Renal cortex interstitium (tissue), 11 donors: ENCODE measurements at regions not wholly inside any gene's neighbourhood (a gene's known extent, or its start where the extent isn't known, plus 50 kb on each side); places are given as distances from the start of the nearest gene placed in this dataset.

Source experiments
- DNase-seq, 11 donors: peaks; one replicate each; pipeline ENCODE4 v3.0.0-alpha.2; 2013; ENCODE audit warnings: low read depth in 9 of 11, low spot score in 4 of 11; ENCODE audit errors: extremely low read depth in 1 of 11

- DNase-seq, result no peak
Measured at GRCh38 chr2:121161272-121161671, 123.7 kb downstream of the TFCP2L1 start.

GRCh38 chr2:121162893-121163292, 122.1 kb downstream of the TFCP2L1 start:
- DNase-seq, result no peak

- no peak for DNase-seq
Measured at GRCh38 chr2:121164042-121164441, 121.0 kb downstream of the TFCP2L1 start.

DNA sequence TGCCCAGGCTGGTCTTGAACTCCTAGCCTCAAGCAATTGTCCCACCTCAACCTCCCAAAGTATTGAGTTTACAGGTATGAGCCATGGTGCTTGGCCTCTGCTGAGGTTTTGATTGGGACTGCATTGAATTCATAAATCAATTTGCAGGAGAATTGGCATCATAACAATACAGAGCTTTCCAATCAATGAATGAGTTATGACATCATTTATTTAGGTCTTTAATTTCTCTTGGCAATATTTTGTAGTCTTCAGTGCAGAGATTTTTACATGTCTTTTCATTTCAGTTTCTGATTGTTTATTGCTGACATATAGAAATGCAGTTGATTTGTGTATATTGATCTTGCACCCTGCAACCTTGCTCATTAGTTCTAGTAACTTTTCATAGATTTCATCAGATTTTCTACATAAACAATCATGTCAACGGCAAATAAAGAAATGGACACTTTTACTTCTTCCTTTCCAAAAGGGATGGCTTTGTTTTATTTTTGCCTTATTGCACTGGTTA, 119.9 kb downstream of the TFCP2L1 start:
- no peak for DNase-seq
